Smooth muscle cell of the brain vasculature (primary cell): ENCODE measurements at regions not wholly inside any gene's neighbourhood (a gene's known extent, or its start where the extent isn't known, plus 50 kb on each side); places are given as distances from the start of the nearest gene placed in this dataset.
"Not testable (repeated sequence)": the region's sequence is repeated elsewhere in the genome, so short reads cannot be mapped to it uniquely, and the experiment has no call there.

ENCODE experiments used
- DNase-seq: peaks from one replicate; pipeline ENCODE4 v3.0.0-alpha.2; 2012; ENCODE audit warnings: low read depth, low spot score

DNA sequence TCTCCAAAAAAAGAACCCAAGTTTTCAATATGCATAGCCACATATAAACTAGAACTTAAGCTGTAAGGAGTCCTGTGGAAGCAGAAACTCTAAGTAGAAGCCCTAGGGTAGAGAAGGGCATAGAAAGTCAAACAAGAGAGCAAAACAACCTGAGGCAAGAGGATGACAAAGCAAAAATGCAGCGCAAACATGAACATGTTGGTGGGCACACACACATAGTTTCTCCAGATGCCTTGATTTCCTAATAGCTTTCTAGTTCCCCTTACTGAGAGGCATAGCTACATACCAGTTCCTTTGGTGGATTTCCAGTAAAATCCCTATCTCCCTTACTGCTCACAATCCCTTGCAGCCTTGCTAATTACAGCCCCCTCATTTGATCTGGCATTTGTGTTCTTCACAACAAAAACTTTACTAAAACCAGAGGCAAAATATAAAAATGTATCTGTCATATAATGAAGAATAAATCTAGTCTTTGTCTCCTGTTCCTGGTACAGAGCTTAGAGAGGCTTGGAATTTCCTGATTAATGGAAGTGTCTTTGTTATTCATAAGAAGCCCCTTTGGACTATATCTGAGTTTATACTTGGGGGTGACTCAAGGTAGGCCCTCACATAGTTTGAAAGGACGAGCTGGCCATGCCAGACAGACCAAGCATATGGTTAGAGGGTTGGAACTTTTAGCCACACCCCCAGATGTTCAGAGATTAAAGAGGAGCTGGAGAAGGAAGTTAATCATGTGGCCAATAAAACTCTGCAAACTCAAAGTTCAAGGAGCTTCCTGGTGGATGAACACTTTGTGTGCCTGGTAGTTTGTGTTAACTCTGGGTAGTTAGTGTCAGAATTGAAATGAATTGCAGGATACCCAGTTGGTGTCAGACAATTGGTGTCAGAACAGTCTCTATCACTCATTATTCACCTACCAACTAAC, 52.7 kb upstream of the ZCCHC13 start:
- DNase-seq: no peak

DNA sequence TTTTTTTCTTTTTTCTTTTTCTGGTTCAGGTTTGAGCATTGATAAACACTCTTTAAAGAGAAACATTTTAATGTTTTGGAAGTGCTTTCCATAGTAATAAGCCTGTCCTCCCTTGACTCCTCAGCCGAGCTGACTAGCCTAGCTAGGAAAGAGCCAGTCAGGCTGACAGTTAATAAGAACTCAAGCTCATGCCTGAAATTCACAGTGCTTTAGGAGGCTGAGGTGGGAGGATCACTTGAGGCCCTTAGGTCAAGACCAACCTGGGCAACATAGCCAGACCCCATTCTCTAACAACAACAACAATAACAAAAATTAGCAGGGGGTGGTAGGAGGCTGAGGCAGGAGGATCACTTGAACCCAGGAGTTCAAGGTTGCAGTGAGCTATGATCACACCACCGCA, 53.4 kb upstream of the ZCCHC13 start:
- DNase-seq: no peak

DNA sequence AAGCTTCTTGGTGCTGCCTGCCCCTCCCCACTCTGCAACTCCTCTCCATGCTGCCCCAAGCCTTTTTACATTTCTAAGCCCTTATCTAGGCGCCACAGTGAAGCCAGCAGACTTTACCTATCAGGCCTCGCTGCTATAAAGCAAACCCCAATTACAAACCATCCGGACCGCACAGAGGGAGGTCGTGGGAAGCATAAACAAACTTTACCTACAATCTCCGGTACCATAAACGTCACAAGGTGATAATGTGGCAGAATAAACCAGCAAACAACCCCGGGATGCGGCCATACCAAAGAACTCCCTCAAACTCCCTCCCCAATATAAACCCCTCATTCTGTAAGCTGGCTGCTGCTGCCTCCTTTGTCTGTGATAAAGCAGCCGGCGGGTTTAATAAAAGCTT, 54.0 kb upstream of the ZCCHC13 start:
- DNase-seq: no peak

- no peak for DNase-seq
These were observed 55.1 kb upstream of the ZCCHC13 start for GRCh38 chrX:74248889-74249288.

DNA sequence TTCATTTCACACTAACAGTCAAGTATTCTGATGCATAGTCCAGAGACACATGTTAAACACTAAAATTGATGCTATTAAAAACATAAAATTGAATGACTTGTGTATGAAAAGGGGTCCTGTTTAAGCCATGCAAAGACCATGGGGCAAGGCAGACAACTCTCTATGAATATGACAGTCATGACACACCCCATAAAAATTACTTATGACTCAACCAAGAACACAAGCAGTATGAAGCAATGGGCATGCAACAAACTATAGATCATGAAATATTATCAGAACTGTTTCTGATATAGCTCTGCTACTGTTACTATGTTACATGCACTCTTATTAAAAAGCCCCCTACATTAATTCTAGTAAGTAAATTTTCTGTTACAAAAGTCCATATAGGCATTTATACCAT, 57.5 kb upstream of the ZCCHC13 start:
- DNase-seq: no peak

- DNase-seq: no peak
These were observed 61.4 kb upstream of the ZCCHC13 start for GRCh38 chrX:74242484-74243138.

- no peak for DNase-seq
These were observed 61.9 kb upstream of the ZCCHC13 start for GRCh38 chrX:74242050-74242449.

DNA sequence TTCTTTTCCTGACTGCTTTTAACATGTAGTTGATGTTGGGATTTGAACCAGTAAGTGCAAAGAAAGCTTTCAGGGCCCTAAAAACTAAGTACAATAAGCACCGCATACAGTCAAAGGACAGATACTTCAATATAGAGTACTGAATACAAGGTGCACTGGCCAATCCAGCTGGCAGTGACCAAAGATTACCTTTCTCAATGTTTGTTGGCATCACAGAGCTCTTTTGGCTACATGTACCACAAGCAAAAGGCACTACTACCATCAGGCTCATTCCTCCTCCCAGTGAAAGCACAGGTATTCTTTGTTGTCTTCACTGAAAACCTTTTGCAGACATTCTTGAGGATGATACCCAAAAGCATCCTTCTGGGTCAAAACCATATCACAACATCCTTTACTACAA, 65.2 kb upstream of the ZCCHC13 start:
- DNase-seq: no peak

DNA sequence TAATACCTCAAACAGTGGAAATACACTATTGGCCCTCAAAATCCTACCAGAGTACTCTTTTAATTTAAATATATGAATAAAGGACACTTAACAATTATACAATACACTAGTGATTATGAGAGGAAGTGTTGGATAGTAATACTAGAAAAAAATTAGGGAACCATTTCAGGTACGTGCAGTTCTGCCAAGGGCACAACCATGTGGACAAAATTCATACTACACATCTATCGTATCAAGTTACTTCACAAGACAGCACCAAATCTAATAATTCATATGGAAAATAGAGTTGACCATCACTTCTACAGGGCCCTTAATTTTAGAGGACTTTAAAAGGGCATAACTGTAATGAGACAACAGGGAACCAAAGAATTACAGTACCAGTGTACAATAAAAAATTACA, 69.2 kb upstream of the ZCCHC13 start:
- no peak for DNase-seq

GRCh38 chrX:74232859-74233258, 71.1 kb upstream of the ZCCHC13 start:
- no peak for DNase-seq

- no peak for DNase-seq
These were observed 72.4 kb upstream of the ZCCHC13 start for GRCh38 chrX:74231625-74232024.

GRCh38 chrX:74230094-74230493, 73.9 kb upstream of the ZCCHC13 start:
- DNase-seq: no peak

DNA sequence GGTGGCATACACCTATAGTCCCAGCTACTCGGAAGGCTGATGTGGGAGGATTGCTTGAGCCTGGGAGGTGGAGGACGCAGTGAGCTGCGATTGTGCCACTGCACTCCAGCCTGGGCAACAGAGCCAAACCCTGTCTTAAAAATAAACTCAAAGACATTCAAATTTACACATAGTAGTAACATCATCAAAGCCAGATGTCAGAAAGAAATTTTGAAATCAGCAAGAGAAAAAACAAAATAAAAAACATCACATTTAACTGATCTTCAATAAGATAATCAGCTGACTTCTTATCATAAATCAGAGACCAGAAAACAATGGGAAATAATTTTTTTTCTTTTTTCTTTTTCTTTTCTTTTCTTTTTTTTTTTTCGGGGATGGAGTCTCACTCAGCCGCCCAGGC, 78.9 kb upstream of the ZCCHC13 start:
- DNase-seq: no peak

DNA sequence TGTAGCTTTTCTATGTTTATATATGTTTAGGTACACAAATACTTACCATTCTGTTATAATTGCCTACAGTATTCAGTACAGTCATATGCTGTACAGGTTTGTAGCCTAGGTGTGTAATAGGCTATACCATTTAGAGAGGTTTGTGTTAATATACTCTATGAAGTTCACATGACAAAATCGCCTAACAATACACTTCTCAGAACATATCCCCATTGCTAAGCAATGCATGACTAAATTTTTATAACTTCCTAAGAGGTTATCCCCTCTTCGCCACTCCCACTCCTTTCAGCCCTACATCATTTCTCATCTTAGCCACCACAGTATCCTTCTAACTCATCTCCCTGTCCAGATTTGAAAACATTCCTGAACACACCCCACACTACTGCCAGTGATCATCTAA, 83.7 kb upstream of the ZCCHC13 start:
- no peak for DNase-seq

- DNase-seq: no peak
These were observed 85.1 kb upstream of the ZCCHC13 start for GRCh38 chrX:74218895-74219294.

DNA sequence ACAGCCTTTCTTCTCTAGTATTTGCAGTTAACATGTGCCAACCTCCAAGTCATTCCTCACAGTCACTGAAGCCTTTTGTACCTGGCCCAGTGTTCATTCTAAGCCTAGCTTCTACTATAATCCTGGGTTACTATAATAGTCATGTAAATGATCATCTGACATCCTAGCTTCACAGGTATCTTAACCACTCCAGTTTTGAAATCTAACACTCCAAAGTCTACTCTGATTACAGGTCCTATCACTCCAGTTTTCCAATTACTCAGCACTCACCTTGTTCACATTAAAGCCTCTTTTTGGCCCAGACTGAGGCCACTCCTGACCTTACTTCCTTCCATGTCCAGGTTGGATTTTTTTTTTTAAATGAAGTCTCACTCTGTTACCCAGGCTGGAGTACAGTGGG, 87.6 kb upstream of the ZCCHC13 start:
- DNase-seq: no peak

DNA sequence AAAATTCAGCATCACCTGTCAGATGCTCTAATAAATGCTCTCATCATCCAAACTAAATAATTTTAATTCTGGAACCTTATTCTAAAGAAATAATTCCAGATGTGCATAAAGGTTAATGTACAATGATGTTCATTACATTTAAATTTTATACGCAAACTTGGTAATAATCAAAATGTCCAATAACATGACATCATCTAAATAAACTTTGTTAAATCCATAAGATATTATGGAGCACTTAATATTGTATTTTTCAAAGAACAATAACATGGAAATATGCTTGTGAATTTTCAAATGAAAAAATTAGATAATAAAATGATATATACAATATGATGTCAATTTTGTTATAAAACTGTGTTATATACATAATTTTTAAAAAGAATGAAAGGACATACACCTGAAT, 92.1 kb upstream of the ZCCHC13 start:
- DNase-seq: no peak

DNA sequence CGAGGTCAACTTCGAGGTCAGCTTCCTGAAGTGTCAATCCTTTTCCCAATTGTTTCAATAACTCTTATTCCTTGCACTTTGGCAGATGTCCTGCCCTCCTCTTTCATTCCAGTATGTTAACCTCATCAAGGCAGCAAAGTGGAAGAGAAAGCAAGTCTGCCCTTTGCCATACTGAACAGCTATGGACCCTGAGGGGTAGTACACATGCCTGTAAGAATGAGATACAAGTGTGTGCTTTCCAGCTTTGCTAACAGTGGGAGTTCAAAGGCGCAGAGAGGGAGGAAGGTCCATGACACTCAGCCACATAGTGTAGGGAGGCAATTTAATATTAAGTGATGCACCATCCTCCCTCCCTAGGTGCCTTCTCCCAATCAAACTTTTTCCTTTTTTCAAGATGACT, 96.4 kb upstream of the ZCCHC13 start:
- DNase-seq: no peak

GRCh38 chrX:74195605-74196004, 108.4 kb upstream of the ZCCHC13 start:
- DNase-seq: no peak

DNA sequence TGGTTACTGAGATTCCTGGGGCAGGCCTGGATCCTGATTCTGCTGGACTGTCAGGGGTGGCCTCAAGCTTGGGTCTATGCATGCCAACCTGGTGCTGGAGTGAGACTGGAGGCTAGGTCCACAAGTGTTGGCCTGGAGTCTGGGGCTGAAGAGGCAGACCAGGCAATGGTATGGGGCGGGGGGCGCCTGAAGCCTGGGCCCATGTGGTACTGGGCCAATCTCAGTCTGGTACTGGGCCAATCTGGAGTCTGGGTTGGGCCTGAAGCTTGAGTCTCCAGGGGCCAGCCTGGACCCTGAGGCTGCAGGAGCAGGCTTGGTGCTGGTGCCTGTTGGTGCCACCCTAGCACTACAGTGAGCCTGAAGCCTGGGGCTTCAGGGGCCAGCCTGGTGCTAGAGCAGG, 108.9 kb upstream of the ZCCHC13 start:
- no peak for DNase-seq

DNA sequence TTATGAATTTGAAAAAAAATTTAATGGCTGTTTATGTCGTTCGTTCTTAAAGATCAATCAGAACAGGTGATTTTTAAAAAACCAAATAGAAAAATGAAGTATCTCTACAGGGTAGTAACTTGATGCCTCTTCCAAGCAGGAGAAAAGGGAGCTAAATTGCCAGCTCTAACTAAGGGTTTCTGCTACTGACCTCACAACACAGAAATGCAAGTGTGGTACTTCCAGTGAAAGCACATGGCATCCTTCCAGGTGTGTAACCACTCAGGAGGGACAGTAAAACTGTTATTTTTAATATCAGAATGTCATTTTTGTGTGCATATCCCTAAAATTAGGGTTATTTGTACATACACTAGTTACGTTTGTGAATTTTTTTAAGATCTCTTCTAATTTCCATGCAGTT, 116.8 kb upstream of the ZCCHC13 start:
- DNase-seq: no peak

- not testable (repeated sequence) for DNase-seq
These were observed 120.9 kb upstream of the ZCCHC13 start for GRCh38 chrX:74183047-74183446.

DNA sequence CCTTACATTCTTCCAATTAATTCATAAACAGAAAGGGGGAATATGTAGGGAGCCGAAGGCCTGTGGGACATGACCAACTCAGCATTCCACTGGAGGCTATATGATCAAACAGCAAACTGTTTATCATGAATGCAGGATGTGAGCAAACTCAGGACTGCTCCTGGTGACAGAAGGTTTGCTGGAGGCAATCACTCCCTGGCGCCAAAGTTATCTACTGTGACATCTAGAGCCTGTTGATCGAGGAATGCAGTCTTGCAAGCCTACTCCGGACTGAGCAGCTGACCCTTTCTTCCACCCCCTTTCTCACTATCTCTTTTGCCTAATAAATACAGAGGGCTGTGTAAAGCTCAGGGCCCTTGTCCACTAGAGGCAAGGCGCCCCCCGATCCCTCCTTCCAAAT, 122.0 kb upstream of the ZCCHC13 start:
- not testable (repeated sequence) for DNase-seq
